ENCODE measurements at regions not wholly inside any gene's neighbourhood (a gene's known extent, or its start where the extent isn't known, plus 50 kb on each side); places are given as distances from the start of the nearest gene placed in this dataset.

GRCh38 chr10:107492389-107492788, 327.9 kb upstream of the SORCS1 start:
- Histone ChIP-seq H3K4me3 (ENCODE audit: low read depth, low read length) (no peak overlapping the region), H3K9me3 (ENCODE audit: control insufficient read depth, insufficient read depth, low read length) (no peaks in the 10 kb centered on the region), H3K36me3 (ENCODE audit: control insufficient read depth, insufficient read depth, low read length) (no peaks in the 10 kb centered on the region), H3K27me3 (ENCODE audit: control insufficient read depth, insufficient read depth, low read length) (no peaks in the 10 kb centered on the region), H3K4me1 (ENCODE audit: control insufficient read depth, insufficient read depth, low read length) (no peaks in the 10 kb centered on the region), H3K9ac (ENCODE audit: low read depth, low read length) (no peak overlapping the region), H3K27ac (ENCODE audit: low read depth, low read length) (no peak overlapping the region)

GRCh38 chr10:107490389-107490788, 325.9 kb upstream of the SORCS1 start:
- no peak overlapping the region for H3K4me3 ChIP-seq (ENCODE audit: low read depth, low read length)
- H3K9me3 ChIP-seq (ENCODE audit: control insufficient read depth, insufficient read depth, low read length) = no peaks in the 10 kb centered on the region
- no peaks in the 10 kb centered on the region for H3K4me1 ChIP-seq (ENCODE audit: control insufficient read depth, insufficient read depth, low read length)
- H3K27ac ChIP-seq (ENCODE audit: low read depth, low read length) = no peak overlapping the region
- no peaks in the 10 kb centered on the region for H3K27me3 ChIP-seq (ENCODE audit: control insufficient read depth, insufficient read depth, low read length)
- no peak overlapping the region for H3K9ac ChIP-seq (ENCODE audit: low read depth, low read length)
- H3K36me3 ChIP-seq (ENCODE audit: control insufficient read depth, insufficient read depth, low read length) = no peaks in the 10 kb centered on the region

- Histone ChIP-seq H3K9ac (ENCODE audit: low read depth, low read length) (no peak overlapping the region), H3K9me3 (ENCODE audit: control insufficient read depth, insufficient read depth, low read length) (no peaks in the 10 kb centered on the region)
These were observed 322.8 kb upstream of the SORCS1 start for GRCh38 chr10:107487284-107487683.

GRCh38 chr10:107485019-107485418, 320.5 kb upstream of the SORCS1 start:
- Histone ChIP-seq H3K4me1 (ENCODE audit: control insufficient read depth, insufficient read depth, low read length) (no peaks in the 10 kb centered on the region), H3K9ac (ENCODE audit: low read depth, low read length) (no peak overlapping the region), H3K9me3 (ENCODE audit: control insufficient read depth, insufficient read depth, low read length) (no peaks in the 10 kb centered on the region), H3K36me3 (ENCODE audit: control insufficient read depth, insufficient read depth, low read length) (no peaks in the 10 kb centered on the region), H3K27ac (ENCODE audit: low read depth, low read length) (no peak overlapping the region), H3K4me3 (ENCODE audit: low read depth, low read length) (no peak overlapping the region), H3K27me3 (ENCODE audit: control insufficient read depth, insufficient read depth, low read length) (no peaks in the 10 kb centered on the region)

More at GRCh38 chr10:107487284-107487683, 322.8 kb upstream of the SORCS1 start:
- Histone ChIP-seq H3K4me1 (ENCODE audit: control insufficient read depth, insufficient read depth, low read length) (no peaks in the 10 kb centered on the region), H3K27me3 (ENCODE audit: control insufficient read depth, insufficient read depth, low read length) (no peaks in the 10 kb centered on the region), H3K36me3 (ENCODE audit: control insufficient read depth, insufficient read depth, low read length) (no peaks in the 10 kb centered on the region), H3K4me3 (ENCODE audit: low read depth, low read length) (no peak overlapping the region), H3K27ac (ENCODE audit: low read depth, low read length) (no peak overlapping the region)

- H3K36me3 ChIP-seq (ENCODE audit: control insufficient read depth, insufficient read depth, low read length) = no peaks in the 10 kb centered on the region
These were observed 317.4 kb upstream of the SORCS1 start for GRCh38 chr10:107481881-107482280.

GRCh38 chr10:107481224-107481623, 316.7 kb upstream of the SORCS1 start:
- Histone ChIP-seq H3K9me3 (ENCODE audit: control insufficient read depth, insufficient read depth, low read length) (no peaks in the 10 kb centered on the region; the same call in 1 of the 2 replicates), H3K36me3 (ENCODE audit: control insufficient read depth, insufficient read depth, low read length) (no peaks in the 10 kb centered on the region)

More at GRCh38 chr10:107481881-107482280, 317.4 kb upstream of the SORCS1 start:
- no peaks in the 10 kb centered on the region for H3K4me1 ChIP-seq (ENCODE audit: control insufficient read depth, insufficient read depth, low read length)
- H3K4me3 ChIP-seq (ENCODE audit: low read depth, low read length) = no peak overlapping the region
- H3K9ac ChIP-seq (ENCODE audit: low read depth, low read length) = no peak overlapping the region
- H3K9me3 ChIP-seq (ENCODE audit: control insufficient read depth, insufficient read depth, low read length) = no peaks in the 10 kb centered on the region; the same call in 1 of the 2 replicates
- H3K27ac ChIP-seq (ENCODE audit: low read depth, low read length) = no peak overlapping the region
- no peaks in the 10 kb centered on the region for H3K27me3 ChIP-seq (ENCODE audit: control insufficient read depth, insufficient read depth, low read length)

GRCh38 chr10:107480781-107481180, 316.3 kb upstream of the SORCS1 start:
- no peak overlapping the region for H3K27ac ChIP-seq (ENCODE audit: low read depth, low read length)
- H3K4me3 ChIP-seq (ENCODE audit: low read depth, low read length) = no peak overlapping the region
- no peaks in the 10 kb centered on the region; the same call in 1 of the 2 replicates for H3K9me3 ChIP-seq (ENCODE audit: control insufficient read depth, insufficient read depth, low read length)
- H3K27me3 ChIP-seq (ENCODE audit: control insufficient read depth, insufficient read depth, low read length) = no peaks in the 10 kb centered on the region
- no peak overlapping the region for H3K9ac ChIP-seq (ENCODE audit: low read depth, low read length)
- H3K4me1 ChIP-seq (ENCODE audit: control insufficient read depth, insufficient read depth, low read length) = no peaks in the 10 kb centered on the region
- H3K36me3 ChIP-seq (ENCODE audit: control insufficient read depth, insufficient read depth, low read length) = no peaks in the 10 kb centered on the region

More at GRCh38 chr10:107481224-107481623, 316.7 kb upstream of the SORCS1 start:
- no peak overlapping the region for H3K27ac ChIP-seq (ENCODE audit: low read depth, low read length)
- H3K4me3 ChIP-seq (ENCODE audit: low read depth, low read length) = no peak overlapping the region
- no peak overlapping the region for H3K9ac ChIP-seq (ENCODE audit: low read depth, low read length)
- no peaks in the 10 kb centered on the region for H3K27me3 ChIP-seq (ENCODE audit: control insufficient read depth, insufficient read depth, low read length)
- no peaks in the 10 kb centered on the region for H3K4me1 ChIP-seq (ENCODE audit: control insufficient read depth, insufficient read depth, low read length)

GRCh38 chr10:107477266-107477665, 312.8 kb upstream of the SORCS1 start:
- H3K27me3 ChIP-seq (ENCODE audit: control insufficient read depth, insufficient read depth, low read length) = no peaks in the 10 kb centered on the region
- no peaks in the 10 kb centered on the region; the same call in 1 of the 2 replicates for H3K9me3 ChIP-seq (ENCODE audit: control insufficient read depth, insufficient read depth, low read length)
- H3K9ac ChIP-seq (ENCODE audit: low read depth, low read length) = no peak overlapping the region
- H3K36me3 ChIP-seq (ENCODE audit: control insufficient read depth, insufficient read depth, low read length) = no peaks in the 10 kb centered on the region
- H3K4me3 ChIP-seq (ENCODE audit: low read depth, low read length) = no peak overlapping the region
- no peaks in the 10 kb centered on the region for H3K4me1 ChIP-seq (ENCODE audit: control insufficient read depth, insufficient read depth, low read length)
- H3K27ac ChIP-seq (ENCODE audit: low read depth, low read length) = no peak overlapping the region

- Histone ChIP-seq H3K27me3 (ENCODE audit: control insufficient read depth, insufficient read depth, low read length) (no peaks in the 10 kb centered on the region), H3K27ac (ENCODE audit: low read depth, low read length) (no peak overlapping the region), H3K36me3 (ENCODE audit: control insufficient read depth, insufficient read depth, low read length) (no peaks in the 10 kb centered on the region), H3K9me3 (ENCODE audit: control insufficient read depth, insufficient read depth, low read length) (no peaks in the 10 kb centered on the region; the same call in 1 of the 2 replicates), H3K4me3 (ENCODE audit: low read depth, low read length) (no peak overlapping the region), H3K4me1 (ENCODE audit: control insufficient read depth, insufficient read depth, low read length) (no peaks in the 10 kb centered on the region), H3K9ac (ENCODE audit: low read depth, low read length) (no peak overlapping the region)
These were observed 311.9 kb upstream of the SORCS1 start for GRCh38 chr10:107476408-107476807.

GRCh38 chr10:107474650-107475049, 310.1 kb upstream of the SORCS1 start:
- Histone ChIP-seq H3K4me1 (ENCODE audit: control insufficient read depth, insufficient read depth, low read length) (no peaks in the 10 kb centered on the region), H3K9me3 (ENCODE audit: control insufficient read depth, insufficient read depth, low read length) (no peaks in the 10 kb centered on the region; the same call in 1 of the 2 replicates), H3K27me3 (ENCODE audit: control insufficient read depth, insufficient read depth, low read length) (no peaks in the 10 kb centered on the region)

GRCh38 chr10:107473225-107473624, 308.7 kb upstream of the SORCS1 start:
- Histone ChIP-seq H3K4me3 (ENCODE audit: low read depth, low read length) (no peak overlapping the region), H3K27ac (ENCODE audit: low read depth, low read length) (no peak overlapping the region), H3K9ac (ENCODE audit: low read depth, low read length) (no peak overlapping the region), H3K9me3 (ENCODE audit: control insufficient read depth, insufficient read depth, low read length) (no peaks in the 10 kb centered on the region), H3K36me3 (ENCODE audit: control insufficient read depth, insufficient read depth, low read length) (no peaks in the 10 kb centered on the region), H3K27me3 (ENCODE audit: control insufficient read depth, insufficient read depth, low read length) (no peaks in the 10 kb centered on the region), H3K4me1 (ENCODE audit: control insufficient read depth, insufficient read depth, low read length) (no peaks in the 10 kb centered on the region)

More at GRCh38 chr10:107474650-107475049, 310.1 kb upstream of the SORCS1 start:
- no peaks in the 10 kb centered on the region for H3K36me3 ChIP-seq (ENCODE audit: control insufficient read depth, insufficient read depth, low read length)
- H3K4me3 ChIP-seq (ENCODE audit: low read depth, low read length) = no peak overlapping the region
- no peak overlapping the region for H3K9ac ChIP-seq (ENCODE audit: low read depth, low read length)
- no peak overlapping the region for H3K27ac ChIP-seq (ENCODE audit: low read depth, low read length)

All from HUES48 (cell line).